ENCODE measurements at regions not wholly inside any gene's neighbourhood (a gene's known extent, or its start where the extent isn't known, plus 50 kb on each side); places are given as distances from the start of the nearest gene placed in this dataset.

DNA sequence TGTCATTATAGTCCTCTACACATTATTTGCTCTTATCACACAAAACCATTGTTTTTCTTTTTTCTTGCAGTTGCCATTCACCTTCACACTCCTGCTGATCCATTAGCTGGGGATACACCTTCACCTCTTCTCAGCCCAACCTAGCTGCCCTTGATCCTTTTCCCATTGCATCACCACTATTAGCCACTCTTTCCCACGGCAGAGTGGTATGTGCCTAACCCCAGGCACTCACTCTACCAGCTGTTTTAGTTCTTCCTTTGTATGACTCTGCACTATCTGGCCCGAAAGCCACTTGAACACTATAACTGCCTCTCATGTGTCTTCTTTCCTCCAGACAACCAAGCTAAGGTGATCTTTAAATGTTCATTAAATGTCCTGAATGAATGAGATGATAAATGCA is 145.4 kb upstream of the PIK3C3 start:
- no peaks in the 10 kb centered on the region for H3K27me3 ChIP-seq (ENCODE audit: control insufficient read depth in 2 of 2, insufficient read depth in 1 of 2, low read length in 1 of 2)
- no peaks in the 10 kb centered on the region for H3K36me3 ChIP-seq (ENCODE audit: control insufficient read depth in 2 of 2, insufficient read depth in 2 of 2, low read length in 1 of 2)
- H3K9me3 ChIP-seq (ENCODE audit: control insufficient read depth in 2 of 2, insufficient read depth in 1 of 2, low read length in 1 of 2): no peaks in the 10 kb centered on the region
- no peak overlapping the region for H3K27ac ChIP-seq (ENCODE audit: low read depth in 1 of 2, low read length in 1 of 2)
- DNase-seq (ENCODE audit: low read depth in 6 of 9, low spot score in 9 of 9): no peak
- H3K4me3 ChIP-seq (ENCODE audit: low read length in 2 of 2): no peak overlapping the region
- WGBS: 43% methylated on average over 2 of the region's 2 CpGs
- no peaks in the 10 kb centered on the region for H3K4me1 ChIP-seq (ENCODE audit: control insufficient read depth in 2 of 2, insufficient read depth in 2 of 2, low read length in 2 of 2)

DNA sequence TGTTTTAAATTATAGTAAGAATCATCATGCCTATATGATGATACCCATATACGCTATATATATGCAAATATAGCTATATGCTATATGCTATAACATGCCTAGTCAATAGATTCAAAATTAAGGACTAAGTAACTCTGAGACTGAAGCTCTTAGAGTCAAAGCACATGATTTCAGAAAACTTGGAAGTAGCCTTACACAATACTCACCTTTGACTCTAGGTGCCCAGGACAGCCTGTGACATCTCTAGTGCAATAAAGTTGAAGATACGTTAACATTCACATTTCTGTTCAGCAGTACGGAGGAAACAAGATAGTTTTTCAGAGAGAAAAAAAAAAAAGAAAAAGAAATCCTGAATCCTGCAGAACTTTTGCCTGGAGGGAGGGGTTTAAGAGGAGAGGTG is 149.7 kb upstream of the PIK3C3 start:
- Histone ChIP-seq H3K4me3 (ENCODE audit: low read length in 2 of 2) (no peak overlapping the region), H3K9me3 (ENCODE audit: control insufficient read depth in 2 of 2, insufficient read depth in 1 of 2, low read length in 1 of 2) (no peaks in the 10 kb centered on the region), H3K36me3 (ENCODE audit: control insufficient read depth in 2 of 2, insufficient read depth in 2 of 2, low read length in 1 of 2) (no peaks in the 10 kb centered on the region), H3K27me3 (ENCODE audit: control insufficient read depth in 2 of 2, insufficient read depth in 1 of 2, low read length in 1 of 2) (no peaks in the 10 kb centered on the region), H3K4me1 (ENCODE audit: control insufficient read depth in 2 of 2, insufficient read depth in 2 of 2, low read length in 2 of 2) (no peaks in the 10 kb centered on the region), H3K27ac (ENCODE audit: low read depth in 1 of 2, low read length in 1 of 2) (no peak overlapping the region)
- DNase-seq (ENCODE audit: low read depth in 6 of 9, low spot score in 9 of 9): no peak
- 90% methylated on average over 3 of the region's 3 CpGs for WGBS

DNA sequence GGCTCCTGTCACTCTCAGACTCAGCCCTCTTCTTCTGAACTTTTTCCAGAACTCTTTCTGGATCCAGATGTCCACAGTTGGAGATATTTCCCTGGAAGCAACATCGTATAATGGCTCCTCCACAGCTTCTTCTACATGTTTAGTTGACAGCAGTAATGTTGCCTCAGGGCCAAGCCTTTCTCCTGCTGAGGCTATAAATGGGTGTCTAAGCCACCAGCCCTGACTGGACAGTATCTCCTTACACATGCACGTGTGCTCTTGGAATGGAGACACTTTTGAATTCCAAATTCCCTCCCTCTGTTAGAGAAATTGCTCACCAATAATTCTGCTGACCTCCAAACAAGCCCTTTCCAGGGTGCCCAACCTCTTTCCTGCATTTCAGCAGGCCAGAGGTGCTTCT is 156.2 kb upstream of the PIK3C3 start:
- H3K27me3 ChIP-seq (ENCODE audit: control insufficient read depth in 2 of 2, insufficient read depth in 1 of 2, low read length in 1 of 2): no peaks in the 10 kb centered on the region
- no peak overlapping the region for H3K27ac ChIP-seq (ENCODE audit: low read depth in 1 of 2, low read length in 1 of 2)
- no peaks in the 10 kb centered on the region for H3K4me1 ChIP-seq (ENCODE audit: control insufficient read depth in 2 of 2, insufficient read depth in 2 of 2, low read length in 2 of 2)
- H3K4me3 ChIP-seq (ENCODE audit: low read length in 2 of 2): no peak overlapping the region
- 88% methylated on average over 2 of the region's 2 CpGs for WGBS
- no peaks in the 10 kb centered on the region for H3K36me3 ChIP-seq (ENCODE audit: control insufficient read depth in 2 of 2, insufficient read depth in 2 of 2, low read length in 1 of 2)
- no peak for DNase-seq (ENCODE audit: low read depth in 6 of 9, low spot score in 9 of 9)
- H3K9me3 ChIP-seq (ENCODE audit: control insufficient read depth in 2 of 2, insufficient read depth in 1 of 2, low read length in 1 of 2): no peaks in the 10 kb centered on the region

DNA sequence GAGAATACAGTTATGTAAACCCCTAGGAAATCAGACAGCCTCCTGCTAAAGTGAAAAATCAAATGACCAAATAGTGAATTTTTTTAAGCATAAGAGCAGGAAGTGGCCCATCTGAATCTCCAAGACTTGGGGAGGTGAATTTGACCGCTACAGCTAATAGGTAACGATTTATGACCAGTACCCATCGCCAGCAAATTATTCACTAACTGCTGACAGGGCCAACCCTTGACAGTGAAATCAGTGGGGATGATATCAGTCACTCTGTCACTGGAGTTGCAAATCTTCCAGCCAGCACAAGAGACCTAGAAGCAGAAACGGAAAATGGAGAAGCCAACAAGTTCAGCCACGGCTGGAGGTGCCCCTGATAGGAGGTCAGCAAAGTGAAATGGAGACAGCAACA is 164.3 kb upstream of the PIK3C3 start:
- DNase-seq (ENCODE audit: low read depth in 6 of 9, low spot score in 9 of 9): no peak
- H3K27ac ChIP-seq (ENCODE audit: low read depth in 1 of 2, low read length in 1 of 2): no peak overlapping the region
- H3K27me3 ChIP-seq (ENCODE audit: control insufficient read depth in 2 of 2, insufficient read depth in 1 of 2, low read length in 1 of 2): no peaks in the 10 kb centered on the region
- H3K4me1 ChIP-seq (ENCODE audit: control insufficient read depth in 2 of 2, insufficient read depth in 2 of 2, low read length in 2 of 2): no peaks in the 10 kb centered on the region
- 92% methylated on average over 5 of the region's 5 CpGs for WGBS
- no peaks in the 10 kb centered on the region for H3K9me3 ChIP-seq (ENCODE audit: control insufficient read depth in 2 of 2, insufficient read depth in 1 of 2, low read length in 1 of 2)
- no peaks in the 10 kb centered on the region for H3K36me3 ChIP-seq (ENCODE audit: control insufficient read depth in 2 of 2, insufficient read depth in 2 of 2, low read length in 1 of 2)
- H3K4me3 ChIP-seq (ENCODE audit: low read length in 2 of 2): no peak overlapping the region

DNA sequence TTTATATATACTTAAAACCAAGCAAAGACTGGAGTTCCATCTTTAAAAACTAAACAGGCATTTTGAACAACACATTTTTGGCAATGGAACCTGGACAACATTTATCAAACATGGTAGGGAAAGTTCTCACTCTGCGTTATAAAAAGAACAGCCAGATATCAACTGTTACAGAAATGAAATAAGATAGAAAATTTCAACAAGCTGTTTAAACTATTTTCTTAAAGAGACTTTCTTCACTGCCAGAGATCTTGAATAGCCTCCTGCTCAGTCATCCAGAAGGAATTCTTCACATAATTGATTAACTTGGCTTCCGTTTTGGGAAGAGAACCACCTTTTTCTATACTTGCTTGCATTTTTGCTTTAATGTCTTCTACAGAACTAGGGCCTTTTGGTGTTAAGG is 166.0 kb upstream of the PIK3C3 start:
- 90% methylated on average over 2 of the region's 2 CpGs for WGBS
- no peak for DNase-seq (ENCODE audit: low read depth in 6 of 9, low spot score in 9 of 9)
- Histone ChIP-seq H3K9me3 (ENCODE audit: control insufficient read depth in 2 of 2, insufficient read depth in 1 of 2, low read length in 1 of 2) (no peaks in the 10 kb centered on the region), H3K4me3 (ENCODE audit: low read length in 2 of 2) (no peak overlapping the region), H3K27ac (ENCODE audit: low read depth in 1 of 2, low read length in 1 of 2) (no peak overlapping the region), H3K4me1 (ENCODE audit: control insufficient read depth in 2 of 2, insufficient read depth in 2 of 2, low read length in 2 of 2) (no peaks in the 10 kb centered on the region), H3K27me3 (ENCODE audit: control insufficient read depth in 2 of 2, insufficient read depth in 1 of 2, low read length in 1 of 2) (no peaks in the 10 kb centered on the region), H3K36me3 (ENCODE audit: control insufficient read depth in 2 of 2, insufficient read depth in 2 of 2, low read length in 1 of 2) (no peaks in the 10 kb centered on the region)

DNA sequence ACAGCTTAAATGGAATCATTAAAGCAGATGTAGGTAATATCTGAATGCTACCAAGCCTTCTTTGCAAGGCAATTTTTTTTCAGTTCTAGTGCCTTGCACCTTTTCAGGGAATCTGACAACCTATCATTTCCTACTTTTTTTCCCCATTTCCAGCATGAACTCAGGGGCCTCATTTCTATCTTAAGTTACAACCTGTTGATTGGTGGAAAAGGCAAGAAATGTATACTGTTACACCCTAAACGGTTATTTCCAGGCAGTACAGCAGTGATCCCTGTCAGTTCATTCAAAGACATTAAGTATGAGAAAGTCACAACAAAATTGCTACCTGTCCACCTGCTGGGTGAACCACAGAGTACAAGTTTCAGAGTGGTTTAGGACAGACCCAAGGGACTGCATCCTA is 171.2 kb upstream of the PIK3C3 start:
- H3K4me3 ChIP-seq (ENCODE audit: low read length in 2 of 2): no peak overlapping the region
- H3K9me3 ChIP-seq (ENCODE audit: control insufficient read depth in 2 of 2, insufficient read depth in 1 of 2, low read length in 1 of 2): no peaks in the 10 kb centered on the region
- H3K27me3 ChIP-seq (ENCODE audit: control insufficient read depth in 2 of 2, insufficient read depth in 1 of 2, low read length in 1 of 2): no peaks in the 10 kb centered on the region
- H3K4me1 ChIP-seq (ENCODE audit: control insufficient read depth in 2 of 2, insufficient read depth in 2 of 2, low read length in 2 of 2): no peaks in the 10 kb centered on the region
- no peak for DNase-seq (ENCODE audit: low read depth in 6 of 9, low spot score in 9 of 9)
- H3K27ac ChIP-seq (ENCODE audit: low read depth in 1 of 2, low read length in 1 of 2): no peak overlapping the region
- no peaks in the 10 kb centered on the region for H3K36me3 ChIP-seq (ENCODE audit: control insufficient read depth in 2 of 2, insufficient read depth in 2 of 2, low read length in 1 of 2)
- WGBS: 84% methylated on average over 1 of the region's 1 CpG

DNA sequence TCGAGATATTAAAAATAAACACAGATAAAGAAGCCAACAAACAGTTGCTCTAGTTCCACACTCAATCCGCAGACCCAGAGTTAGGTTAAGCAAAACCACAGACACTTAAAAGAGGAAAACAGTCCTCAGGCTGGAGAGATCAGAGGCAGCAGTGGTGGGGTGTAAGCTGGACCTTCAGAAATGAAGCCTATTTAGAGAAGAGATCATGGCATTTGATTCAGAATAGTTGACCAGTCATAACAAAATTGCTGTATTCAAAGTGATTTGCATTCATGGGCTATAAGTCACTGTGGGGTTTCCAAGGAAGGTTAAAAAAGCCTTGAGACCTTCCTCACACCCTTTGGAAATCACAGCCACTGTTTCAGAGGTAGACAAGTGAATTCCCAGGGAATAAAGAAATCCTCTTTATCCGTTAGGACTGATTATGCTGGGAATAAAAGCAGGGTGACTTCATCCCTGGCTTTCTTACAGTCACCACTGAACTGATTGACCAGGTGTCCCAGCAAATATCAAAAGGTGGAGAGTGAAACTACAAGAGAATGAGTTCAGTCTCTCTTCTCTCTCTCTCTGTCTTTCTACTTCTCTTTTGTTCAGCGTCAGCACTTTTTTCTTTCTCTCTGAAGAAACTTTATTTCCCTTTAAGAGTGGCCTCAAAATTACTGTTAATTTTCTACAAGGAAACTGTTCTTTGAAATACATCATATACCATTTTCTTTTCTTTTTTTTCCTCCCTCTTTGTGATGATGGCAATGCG is 171.8 kb upstream of the PIK3C3 start:
- Histone ChIP-seq H3K9me3 (ENCODE audit: control insufficient read depth in 2 of 2, insufficient read depth in 1 of 2, low read length in 1 of 2) (no peaks in the 10 kb centered on the region), H3K4me3 (ENCODE audit: low read length in 2 of 2) (no peak overlapping the region), H3K4me1 (ENCODE audit: control insufficient read depth in 2 of 2, insufficient read depth in 2 of 2, low read length in 2 of 2) (no peaks in the 10 kb centered on the region), H3K27me3 (ENCODE audit: control insufficient read depth in 2 of 2, insufficient read depth in 1 of 2, low read length in 1 of 2) (no peaks in the 10 kb centered on the region), H3K27ac (ENCODE audit: low read depth in 1 of 2, low read length in 1 of 2) (no peak overlapping the region), H3K36me3 (ENCODE audit: control insufficient read depth in 2 of 2, insufficient read depth in 2 of 2, low read length in 1 of 2) (no peaks in the 10 kb centered on the region)
- 68% methylated on average over 5 of the region's 5 CpGs for WGBS
- DNase-seq (ENCODE audit: low read depth in 6 of 9, low spot score in 9 of 9): no peak

DNA sequence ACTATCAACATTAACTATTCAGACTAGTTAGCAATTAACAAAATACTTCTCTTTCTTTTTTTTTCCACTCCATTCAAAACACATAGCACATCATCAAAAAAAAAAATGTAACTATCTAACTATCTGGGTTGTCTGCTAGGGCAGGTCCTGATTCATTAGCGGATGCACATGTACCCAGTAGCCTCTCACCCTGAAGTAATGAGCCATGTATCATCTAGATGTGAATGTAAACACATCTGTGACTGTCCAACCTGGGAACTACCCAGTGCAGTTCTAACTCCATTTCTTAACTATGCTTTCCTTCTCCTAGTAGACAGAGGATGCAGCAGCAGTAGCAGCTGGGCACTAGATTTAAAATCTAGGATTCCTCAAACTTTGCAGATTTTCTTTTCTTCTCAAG is 183.1 kb upstream of the PIK3C3 start:
- Histone ChIP-seq H3K9me3 (ENCODE audit: control insufficient read depth in 2 of 2, insufficient read depth in 1 of 2, low read length in 1 of 2) (no peaks in the 10 kb centered on the region), H3K36me3 (ENCODE audit: control insufficient read depth in 2 of 2, insufficient read depth in 2 of 2, low read length in 1 of 2) (no peaks in the 10 kb centered on the region), H3K27ac (ENCODE audit: low read depth in 1 of 2, low read length in 1 of 2) (no peak overlapping the region), H3K4me1 (ENCODE audit: control insufficient read depth in 2 of 2, insufficient read depth in 2 of 2, low read length in 2 of 2) (no peaks in the 10 kb centered on the region), H3K4me3 (ENCODE audit: low read length in 2 of 2) (no peak overlapping the region), H3K27me3 (ENCODE audit: control insufficient read depth in 2 of 2, insufficient read depth in 1 of 2, low read length in 1 of 2) (no peaks in the 10 kb centered on the region)
- WGBS: 90% methylated on average over 1 of the region's 1 CpG
- DNase-seq (ENCODE audit: low read depth in 6 of 9, low spot score in 9 of 9): no peak

DNA sequence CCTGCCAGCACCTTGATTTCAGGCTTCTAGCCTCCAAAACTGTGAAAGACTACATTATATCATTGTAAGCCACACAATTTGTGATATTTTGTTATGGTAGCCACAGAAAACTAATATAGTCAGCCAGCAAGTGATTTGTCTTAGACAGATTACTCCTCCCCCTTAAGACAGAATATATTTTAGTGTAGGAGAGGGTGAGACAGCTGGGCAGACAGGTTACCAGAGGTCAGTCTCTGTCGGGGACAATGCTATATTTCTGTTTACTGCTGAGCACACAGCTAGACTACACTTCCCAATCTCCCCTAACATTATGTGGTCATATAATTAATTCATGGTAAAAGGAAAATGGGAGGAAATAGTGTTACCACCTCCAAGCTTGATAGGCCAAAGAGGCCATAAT is 185.8 kb upstream of the PIK3C3 start:
- H3K27me3 ChIP-seq (ENCODE audit: control insufficient read depth in 2 of 2, insufficient read depth in 1 of 2, low read length in 1 of 2): no peaks in the 10 kb centered on the region
- DNase-seq (ENCODE audit: low read depth in 6 of 9, low spot score in 9 of 9): no peak
- H3K27ac ChIP-seq (ENCODE audit: low read depth in 1 of 2, low read length in 1 of 2): no peak overlapping the region
- no peaks in the 10 kb centered on the region for H3K36me3 ChIP-seq (ENCODE audit: control insufficient read depth in 2 of 2, insufficient read depth in 2 of 2, low read length in 1 of 2)
- H3K4me3 ChIP-seq (ENCODE audit: low read length in 2 of 2): no peak overlapping the region
- H3K9me3 ChIP-seq (ENCODE audit: control insufficient read depth in 2 of 2, insufficient read depth in 1 of 2, low read length in 1 of 2): no peaks in the 10 kb centered on the region
- WGBS: 89% methylated on average over 1 of the region's 1 CpG
- no peaks in the 10 kb centered on the region for H3K4me1 ChIP-seq (ENCODE audit: control insufficient read depth in 2 of 2, insufficient read depth in 2 of 2, low read length in 2 of 2)

DNA sequence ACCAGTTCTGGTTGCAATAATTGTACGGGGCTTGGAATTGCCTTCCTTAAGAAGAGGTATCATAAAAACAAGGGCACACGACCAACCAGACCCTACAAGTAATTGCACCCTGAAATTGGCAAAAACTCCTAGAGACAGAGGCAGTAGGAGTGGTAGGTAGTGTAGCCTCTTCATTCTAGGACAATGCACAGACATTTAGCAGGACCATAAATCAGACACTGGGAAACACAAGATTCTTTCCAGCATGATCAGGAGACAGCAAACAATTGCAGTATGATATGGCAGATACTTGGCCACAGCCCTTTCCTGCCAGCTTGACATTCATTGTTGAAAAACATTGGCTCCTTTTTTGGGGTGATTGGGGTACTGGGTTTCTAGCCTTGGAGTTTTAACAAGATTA is 186.6 kb upstream of the PIK3C3 start:
- Histone ChIP-seq H3K36me3 (ENCODE audit: control insufficient read depth in 2 of 2, insufficient read depth in 2 of 2, low read length in 1 of 2) (no peaks in the 10 kb centered on the region), H3K4me3 (ENCODE audit: low read length in 2 of 2) (no peak overlapping the region), H3K27ac (ENCODE audit: low read depth in 1 of 2, low read length in 1 of 2) (no peak overlapping the region), H3K4me1 (ENCODE audit: control insufficient read depth in 2 of 2, insufficient read depth in 2 of 2, low read length in 2 of 2) (no peaks in the 10 kb centered on the region), H3K27me3 (ENCODE audit: control insufficient read depth in 2 of 2, insufficient read depth in 1 of 2, low read length in 1 of 2) (no peaks in the 10 kb centered on the region), H3K9me3 (ENCODE audit: control insufficient read depth in 2 of 2, insufficient read depth in 1 of 2, low read length in 1 of 2) (no peaks in the 10 kb centered on the region)
- no peak for DNase-seq (ENCODE audit: low read depth in 6 of 9, low spot score in 9 of 9)
- 85% methylated on average over 2 of the region's 2 CpGs for WGBS

All from thymus (tissue), 11 donors.